Stomach (tissue), 8 donors: ENCODE measurements at regions not wholly inside any gene's neighbourhood (a gene's known extent, or its start where the extent isn't known, plus 50 kb on each side); places are given as distances from the start of the nearest gene placed in this dataset.

ENCODE experiments used
- DNase-seq, 2 donors: peaks; one replicate each; pipeline versions ENCODE4 v3.0.0 to v3.0.0-alpha.2; 2013 to 2019
- H3K27ac ChIP-seq, 5 donors: fragments of 200-600 bp in 4 of 5; sonication (generic) in 4 of 5; one replicate each; pipeline ENCODE4 v1.5.1; 2013 to 2019; ENCODE audit warnings: mild to moderate bottlenecking in 1 of 5, moderate library complexity in 1 of 5
- H3K27me3 ChIP-seq, 3 donors: fragments of 200-600 bp; sonication (generic); one replicate each; pipeline ENCODE4 v1.5.1; 2017 to 2019; ENCODE audit warnings: mixed run types in 1 of 3
- H3K36me3 ChIP-seq, 4 donors: fragments of 200-600 bp; sonication (generic); 1 replicate in 3 of 4; 2 replicates in 1 of 4; pipeline ENCODE4 v1.5.1; 2016 to 2019
- H3K4me1 ChIP-seq, 4 donors: fragments of 200-600 bp; sonication (generic); one replicate each; pipeline ENCODE4 v1.5.1; 2016 to 2019
- H3K4me3 ChIP-seq, 4 donors: fragments of 200-600 bp; sonication (generic) in 3 of 4; one replicate each; pipeline ENCODE4 v1.5.1; 2016 to 2019; ENCODE audit warnings: mild to moderate bottlenecking in 1 of 4
- H3K9me3 ChIP-seq, 4 donors: fragments of 200-600 bp; sonication (generic); one replicate each; pipeline ENCODE4 v1.5.1; 2016 to 2019
- EP300 ChIP-seq: sonication (generic); formaldehyde crosslinking; IDR thresholded peaks from one replicate; pipeline ENCODE4 v1.6.1; 2017; ENCODE audit warnings: antibody characterized with exemption
- POLR2A ChIP-seq, 4 donors: fragments of 450-650 bp; IDR thresholded peaks; one replicate each; pipeline ENCODE4 v1.6.1; 2016; ENCODE audit warnings: antibody characterized with exemption in 4 of 4, control low read depth in 2 of 4, mild to moderate bottlenecking in 1 of 4, moderate library complexity in 1 of 4
- POLR2AphosphoS5 ChIP-seq, 3 donors: sonication (generic); formaldehyde crosslinking; IDR thresholded peaks; one replicate each; pipeline ENCODE4 v1.6.1; 2016; ENCODE audit warnings: antibody characterized with exemption in 3 of 3
- WGBS, 5 donors: extraction: QIAGEN DNeasy Blood & Tissue Kit in 3 of 5; methylation state at CpG; one replicate each; pipeline versions ENCODE4 v1.1.5 to v1.1.7; 2013 to 2018; 5-methylcytosine and 5-hydroxymethylcytosine counted together
- intact Hi-C: fragments of 100-400 bp; cut with DNase I; formaldehyde crosslinking; loops from one replicate; pipeline ENCODE4 v1.15.1; 2023; ENCODE audit warnings: low total_unique reads
- TF ChIP-seq, protein P1 (sequence below), 7 experiments: fragments of 450-650 bp in 4 of 7; fragments of 200-600 bp in 3 of 7; sonication (generic) in 3 of 7; IDR thresholded peaks; one replicate each; pipeline ENCODE4 v1.5.1; 2016 to 2019; ENCODE audit warnings: antibody characterized with exemption in 7 of 7, control low read depth in 2 of 7, mild to moderate bottlenecking in 1 of 7
- donor health status: healthy with polysubstance abuse.
- donor health status: Bipolar disorder and iron deficiency.
- donor health status: healthy.

DNA sequence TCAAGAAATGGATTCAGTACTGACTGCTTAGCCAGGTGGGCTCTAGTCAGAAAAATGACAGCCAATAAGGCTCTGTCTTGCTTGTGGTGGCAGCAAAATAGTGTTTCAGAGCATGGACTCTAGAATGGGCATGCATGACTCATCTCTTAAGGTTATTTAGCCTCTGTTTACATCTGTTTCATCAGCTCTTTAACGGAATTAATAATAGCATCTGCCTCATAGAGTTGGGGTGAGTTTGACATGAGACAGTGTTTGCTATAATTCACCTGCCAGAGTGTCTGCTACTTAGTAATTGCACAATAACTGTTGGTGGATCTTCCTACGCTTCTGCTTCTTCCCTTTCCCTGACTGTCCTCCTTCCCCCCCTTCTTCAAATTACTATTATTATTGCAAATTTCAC, 350.4 kb upstream of the SEMA6D start:
- H3K36me3 ChIP-seq: no peaks in the 10 kb centered on the region
- H3K27ac ChIP-seq: no peak overlapping the region
- H3K27me3 ChIP-seq: no peaks in the 10 kb centered on the region
- DNase-seq: no peak
- no peaks in the 10 kb centered on the region for H3K4me1 ChIP-seq
- H3K9me3 ChIP-seq: no peaks in the 10 kb centered on the region
- intact Hi-C loops: no loop called here
- no peak overlapping the region for H3K4me3 ChIP-seq
- WGBS, 5 donors: 66 to 83% (median 69%) methylated on average over 2 of the region's 2 CpGs
- TF ChIP-seq POLR2AphosphoS5 (IDR thresholded peaks at IDR 0.05) (no peak), POLR2A (IDR thresholded peaks at IDR 0.05) (no peak), EP300 (no peak)
- TF ChIP-seq, protein P1, sequence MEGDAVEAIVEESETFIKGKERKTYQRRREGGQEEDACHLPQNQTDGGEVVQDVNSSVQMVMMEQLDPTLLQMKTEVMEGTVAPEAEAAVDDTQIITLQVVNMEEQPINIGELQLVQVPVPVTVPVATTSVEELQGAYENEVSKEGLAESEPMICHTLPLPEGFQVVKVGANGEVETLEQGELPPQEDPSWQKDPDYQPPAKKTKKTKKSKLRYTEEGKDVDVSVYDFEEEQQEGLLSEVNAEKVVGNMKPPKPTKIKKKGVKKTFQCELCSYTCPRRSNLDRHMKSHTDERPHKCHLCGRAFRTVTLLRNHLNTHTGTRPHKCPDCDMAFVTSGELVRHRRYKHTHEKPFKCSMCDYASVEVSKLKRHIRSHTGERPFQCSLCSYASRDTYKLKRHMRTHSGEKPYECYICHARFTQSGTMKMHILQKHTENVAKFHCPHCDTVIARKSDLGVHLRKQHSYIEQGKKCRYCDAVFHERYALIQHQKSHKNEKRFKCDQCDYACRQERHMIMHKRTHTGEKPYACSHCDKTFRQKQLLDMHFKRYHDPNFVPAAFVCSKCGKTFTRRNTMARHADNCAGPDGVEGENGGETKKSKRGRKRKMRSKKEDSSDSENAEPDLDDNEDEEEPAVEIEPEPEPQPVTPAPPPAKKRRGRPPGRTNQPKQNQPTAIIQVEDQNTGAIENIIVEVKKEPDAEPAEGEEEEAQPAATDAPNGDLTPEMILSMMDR (IDR thresholded peaks at IDR 0.05): no peak

DNA sequence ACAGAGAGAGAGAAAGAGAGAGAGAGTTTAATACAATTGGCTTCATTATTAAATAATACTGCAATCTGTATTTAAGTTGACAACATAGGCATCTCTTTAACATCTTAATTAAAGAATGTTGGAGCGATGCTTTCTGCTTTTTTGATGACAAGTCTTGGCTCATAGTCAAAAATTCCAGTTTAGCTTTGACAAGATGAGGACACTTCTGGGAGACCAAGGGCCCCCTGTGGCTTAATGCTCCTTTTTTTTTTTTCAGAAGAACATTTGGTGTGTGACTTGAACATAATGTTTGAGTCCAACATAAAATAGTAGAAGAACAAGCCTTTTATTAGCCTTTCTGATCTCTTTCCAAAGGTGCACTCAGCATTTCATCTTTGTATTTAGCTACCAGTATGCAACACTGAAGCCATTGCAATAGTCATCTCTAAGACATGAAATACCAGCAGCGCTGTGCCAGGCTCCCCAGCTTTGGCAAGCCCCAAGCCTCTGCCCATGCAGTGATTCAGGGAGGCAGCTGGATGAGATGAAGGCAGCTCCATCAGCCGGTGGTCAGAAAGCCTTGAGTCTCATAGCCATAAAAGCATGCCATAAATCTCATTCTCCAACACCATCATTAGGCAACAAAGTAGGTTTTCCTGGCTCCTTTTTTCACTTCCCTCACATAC, 349.4 kb upstream of the SEMA6D start:
- Histone ChIP-seq H3K9me3 (no peaks in the 10 kb centered on the region), H3K4me1 (no peaks in the 10 kb centered on the region), H3K36me3 (no peaks in the 10 kb centered on the region), H3K4me3 (no peak overlapping the region), H3K27me3 (no peaks in the 10 kb centered on the region), H3K27ac (no peak overlapping the region)
- TF ChIP-seq POLR2AphosphoS5 (IDR thresholded peaks at IDR 0.05) (no peak), EP300 (no peak), POLR2A (IDR thresholded peaks at IDR 0.05) (no peak)
- TF ChIP-seq, protein P1 (IDR thresholded peaks at IDR 0.05): no peak
- intact Hi-C loops: no loop called here
- no peak for DNase-seq
- 81 to 90% (median 84%) methylated on average over 3 of the region's 3 CpGs for WGBS, 5 donors

DNA sequence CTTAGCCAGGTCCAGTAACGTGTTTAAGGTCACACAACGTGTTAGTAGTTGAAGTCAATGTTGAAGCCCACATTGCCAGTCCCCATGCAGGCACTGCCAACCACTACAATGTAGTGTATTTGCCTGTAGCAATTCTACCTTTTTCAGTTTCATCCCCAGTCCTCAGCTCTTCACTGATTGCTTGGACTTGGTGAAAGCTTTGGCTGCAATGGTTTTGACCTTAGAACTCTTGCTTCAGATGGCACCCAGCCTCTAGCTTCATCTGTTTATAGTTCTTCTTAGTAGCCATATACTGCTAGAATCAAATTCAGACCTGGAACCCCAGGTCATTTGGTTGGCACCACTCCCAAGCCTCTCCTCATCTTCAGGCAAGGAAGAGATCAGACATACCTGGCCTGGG, 345.4 kb upstream of the SEMA6D start:
- TF ChIP-seq EP300 (no peak), POLR2AphosphoS5 (IDR thresholded peaks at IDR 0.05) (no peak), POLR2A (IDR thresholded peaks at IDR 0.05) (no peak)
- TF ChIP-seq, protein P1 (IDR thresholded peaks at IDR 0.05): no peak
- H3K27me3 ChIP-seq: no peaks in the 10 kb centered on the region
- H3K4me3 ChIP-seq: no peak overlapping the region
- no peaks in the 10 kb centered on the region for H3K4me1 ChIP-seq
- WGBS, 5 donors: 69 to 80% (median 79%) methylated on average over 2 of the region's 2 CpGs
- no peak overlapping the region for H3K27ac ChIP-seq
- no peaks in the 10 kb centered on the region for H3K36me3 ChIP-seq
- H3K9me3 ChIP-seq: no peaks in the 10 kb centered on the region
- intact Hi-C loops: no loop called here
- no peak for DNase-seq

DNA sequence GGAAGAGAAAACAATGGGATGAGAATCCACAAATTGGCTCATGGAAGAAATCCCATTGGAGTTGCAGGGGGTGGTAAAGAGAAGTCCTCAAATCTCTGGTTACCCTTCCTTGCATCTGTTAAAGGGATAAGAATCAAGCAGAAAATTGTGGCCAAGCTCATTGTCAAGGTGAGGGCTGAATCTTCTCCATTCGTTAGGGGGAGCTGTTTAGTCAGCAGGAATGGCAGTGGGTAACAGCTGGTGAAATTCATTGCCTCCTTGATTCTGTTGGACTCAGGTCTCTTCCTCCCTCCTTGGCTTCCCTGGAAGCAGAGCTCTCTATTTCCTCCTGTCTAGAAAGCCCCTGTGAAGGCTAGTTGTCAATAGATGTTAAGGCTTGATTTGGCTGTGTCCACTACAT, 343.1 kb upstream of the SEMA6D start:
- no peaks in the 10 kb centered on the region for H3K9me3 ChIP-seq
- H3K27ac ChIP-seq: no peak overlapping the region
- no peak overlapping the region for H3K4me3 ChIP-seq
- DNase-seq: no peak
- H3K4me1 ChIP-seq: no peaks in the 10 kb centered on the region
- WGBS, 5 donors: 14 to 42% (median 26%) methylated on average over 1 of the region's 1 CpG
- TF ChIP-seq, protein P1 (IDR thresholded peaks at IDR 0.05): no peak
- TF ChIP-seq POLR2AphosphoS5 (IDR thresholded peaks at IDR 0.05) (no peak), EP300 (no peak), POLR2A (IDR thresholded peaks at IDR 0.05) (no peak)
- intact Hi-C loops: no loop called here
- H3K36me3 ChIP-seq: no peaks in the 10 kb centered on the region
- no peaks in the 10 kb centered on the region for H3K27me3 ChIP-seq
